ENCODE measurements at regions not wholly inside any gene's neighbourhood (a gene's known extent, or its start where the extent isn't known, plus 50 kb on each side); places are given as distances from the start of the nearest gene placed in this dataset.

GRCh38 chr17:72379516-72379915 is 258.7 kb downstream of the SOX9 start:
- Histone ChIP-seq H3K79me2 (ENCODE audit: control insufficient read depth, insufficient read depth, low read length) (no peaks in the 10 kb centered on the region), H3K27ac (ENCODE audit: insufficient read depth, low read depth, low read length) (no peak overlapping the region), H3K36me3 (ENCODE audit: control insufficient read depth in 2 of 2, extremely low read depth in 1 of 2, insufficient read depth in 2 of 2, low read length in 2 of 2) (no peaks in the 10 kb centered on the region), H3K4me1 (ENCODE audit: control insufficient read depth, extremely low read depth, insufficient read depth, low read length) (no peaks in the 10 kb centered on the region), H2AFZ (ENCODE audit: low read depth, low read length) (no peak overlapping the region), H4K20me1 (replicated peaks; ENCODE audit: control insufficient read depth, extremely low read depth, insufficient read depth, low read length) (no peaks in the 10 kb centered on the region), H3K4me3 (replicated peaks in 1 of 3; ENCODE audit: insufficient read depth in 1 of 3, low read depth in 1 of 3, low read length in 3 of 3) (no peak overlapping the region), H3K4me2 (ENCODE audit: insufficient read depth, low read length) (no peak overlapping the region), H3K9ac (replicated peaks; ENCODE audit: extremely low read depth, insufficient read depth, low read length) (no peak overlapping the region), H3K9me3 (replicated peaks; ENCODE audit: control insufficient read depth, insufficient read depth, low read length) (no peaks in the 10 kb centered on the region), H3K9me1 (replicated peaks; ENCODE audit: control insufficient read depth, extremely low read depth, insufficient read depth, low read length) (no peaks in the 10 kb centered on the region), H3K27me3 (ENCODE audit: control insufficient read depth in 2 of 2, insufficient read depth in 2 of 2, low read length in 2 of 2) (no peaks in the 10 kb centered on the region)
- dilution Hi-C loops (cut with MboI; ENCODE audit: extremely low pct_ligation_motif_present, low sequenced_read_pairs): no loop called here
- CTCF ChIA-PET: interaction anchor here (1.1 kb wide), 1 partner anchor 27 kb away, joined by 3 read pairs; no protein-coding TSS in a partner anchor
- no peak for FAIRE-seq
- DNase-seq (ENCODE audit: low read depth, low spot score): no peak
- TF ChIP-seq GATA2 (IDR thresholded peaks at IDR 0.05; ENCODE audit: insufficient read depth, insufficient read length, low read depth, low read length): no peak
- no peak for TF ChIP-seq JUN (IDR thresholded peaks at IDR 0.05; ENCODE audit: borderline replicate concordance, insufficient read depth, insufficient read length, low read depth)
- no peak for TF ChIP-seq FOS (IDR thresholded peaks at IDR 0.05; ENCODE audit: borderline replicate concordance, insufficient read depth, low read length)
- TF ChIP-seq EZH2 (IDR thresholded peaks at IDR 0.05; ENCODE audit: borderline replicate concordance, low read depth, low read length, severe bottlenecking): no peak
- no peak for TF ChIP-seq POLR2A (IDR thresholded peaks at IDR 0.05; ENCODE audit: low read depth, low read length)
- TF ChIP-seq POLR2AphosphoS5 (IDR thresholded peaks at IDR 0.05; ENCODE audit: insufficient read depth, low read depth, low read length): no peak
- TF ChIP-seq CTCF (IDR thresholded peaks at IDR 0.05; ENCODE audit: extremely low read depth in 1 of 2, insufficient read depth in 1 of 2, low read depth in 1 of 2, low read length in 2 of 2): no peak
- TF ChIP-seq MAX (IDR thresholded peaks at IDR 0.05; ENCODE audit: insufficient read depth, insufficient read length): no peak
- TF ChIP-seq MYC (IDR thresholded peaks at IDR 0.05; ENCODE audit: low read depth, low read length): no peak
- BruUV-seq (replicated peaks): no TSS peak
- POLR2A ChIA-PET: no interaction called here
- intact Hi-C loops (cut with micrococcal nuclease): no loop called here
